Fibroblast of the conjunctiva (primary cell): ENCODE measurements at regions not wholly inside any gene's neighbourhood (a gene's known extent, or its start where the extent isn't known, plus 50 kb on each side); places are given as distances from the start of the nearest gene placed in this dataset.
"Not testable (repeated sequence)": the region's sequence is repeated elsewhere in the genome, so short reads cannot be mapped to it uniquely, and the experiment has no call there.

Experiments
- DNase-seq: peaks from one replicate; pipeline ENCODE4 v3.0.0-alpha.2; 2010; ENCODE audit warnings: low read depth

- no peak for DNase-seq
These were observed 70.1 kb downstream of the FBXO4 start for GRCh38 chr5:41995193-41995592.

DNA sequence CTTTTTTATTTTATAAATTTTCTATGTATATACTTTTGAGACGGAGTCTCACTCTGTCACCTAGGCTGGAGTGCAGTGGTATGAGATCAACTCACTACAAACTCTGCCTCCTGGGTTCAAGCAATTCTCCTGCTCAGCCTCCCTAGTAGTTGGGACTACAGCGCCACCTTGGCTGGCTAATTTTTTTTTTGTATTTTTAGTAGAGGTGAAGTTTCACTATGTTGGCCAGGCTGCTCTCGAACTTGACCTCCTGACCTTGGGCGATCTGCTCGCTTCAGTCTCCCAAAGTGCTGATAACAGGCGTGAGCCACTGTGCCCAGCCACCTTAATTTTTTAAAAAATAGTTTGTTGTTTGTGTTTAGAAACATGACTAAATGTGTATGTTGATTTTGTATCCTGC lies 76.6 kb downstream of the FBXO4 start:
- DNase-seq: no peak

DNA sequence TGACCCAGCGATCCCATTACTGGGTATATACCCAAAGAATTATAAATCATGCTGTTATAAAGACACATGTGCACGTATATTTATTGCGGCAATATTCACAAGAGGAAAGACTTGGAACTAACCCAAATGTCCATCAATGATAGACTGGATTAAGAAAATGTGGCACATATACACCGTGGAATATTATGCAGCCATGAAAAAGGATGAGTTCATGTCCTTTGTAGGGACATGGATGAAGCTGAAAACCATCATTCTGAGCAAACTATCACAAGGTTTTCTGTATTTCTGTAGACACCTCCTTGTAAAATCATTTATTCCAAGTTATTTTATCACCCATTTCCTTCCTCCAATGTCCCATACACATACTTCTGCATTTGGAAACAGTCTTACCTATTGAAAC lies 78.8 kb downstream of the FBXO4 start:
- not testable (repeated sequence) for DNase-seq

DNA sequence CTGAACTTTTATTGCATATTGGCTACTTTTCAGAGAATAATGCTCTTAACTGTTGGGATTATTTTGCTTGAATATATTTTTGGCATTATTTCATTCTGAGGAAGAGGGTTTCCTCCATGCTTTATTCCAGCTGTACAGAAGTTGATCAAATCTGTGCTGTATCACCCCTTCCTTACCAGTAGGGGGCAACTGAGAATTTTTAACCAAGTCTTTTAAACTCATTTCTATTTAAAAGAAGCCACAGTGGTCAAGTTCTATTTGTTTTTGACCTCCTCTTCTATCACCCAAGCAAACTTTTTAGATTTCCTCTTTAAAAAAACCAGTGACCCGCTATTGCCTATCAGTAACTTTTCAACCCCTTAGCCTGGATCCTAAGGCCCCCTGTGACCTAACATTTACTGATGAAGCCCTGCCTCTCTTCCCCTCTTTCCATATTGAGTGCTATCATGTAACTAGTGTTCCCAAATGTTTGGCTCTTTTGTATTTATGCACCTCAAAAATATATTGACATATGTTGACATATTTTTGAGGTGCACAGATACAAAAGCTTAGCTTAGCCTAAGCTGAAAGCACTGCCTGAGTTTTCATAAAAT lies 80.6 kb downstream of the FBXO4 start:
- DNase-seq: no peak

- DNase-seq: no peak
These were observed 88.5 kb downstream of the FBXO4 start for GRCh38 chr5:42013561-42013960.

GRCh38 chr5:42015254-42015653 lies 90.2 kb downstream of the FBXO4 start:
- no peak for DNase-seq

DNA sequence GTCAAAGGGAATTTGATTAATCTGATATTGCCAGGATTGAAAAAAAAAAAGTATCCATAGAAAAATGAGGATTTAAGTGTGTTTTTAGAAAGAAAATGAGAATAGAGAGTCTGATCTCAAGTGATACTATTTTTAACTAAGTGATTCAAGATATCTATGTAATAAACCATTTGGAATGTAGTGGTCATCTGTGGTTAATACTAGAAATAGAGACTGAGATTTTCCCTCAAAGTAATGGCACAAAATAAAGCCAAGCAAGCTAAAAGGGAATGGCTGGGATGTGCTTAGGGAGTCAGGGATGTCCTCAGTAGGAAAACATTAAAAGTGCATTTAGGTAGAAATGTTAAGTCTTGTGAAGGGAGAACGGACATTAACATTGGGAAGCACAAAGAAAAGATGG lies 90.6 kb downstream of the FBXO4 start:
- DNase-seq: no peak

- DNase-seq: no peak
These were observed 95.9 kb downstream of the FBXO4 start for GRCh38 chr5:42020788-42021530.

- no peak for DNase-seq
These were observed 96.8 kb downstream of the FBXO4 start for GRCh38 chr5:42021923-42022322.

GRCh38 chr5:42022383-42022972 lies 97.4 kb downstream of the FBXO4 start:
- no peak for DNase-seq

- DNase-seq: no peak
These were observed 101.4 kb downstream of the FBXO4 start for GRCh38 chr5:42026446-42026845.

- no peak for DNase-seq
These were observed 107.1 kb downstream of the FBXO4 start for GRCh38 chr5:42032137-42032536.

DNA sequence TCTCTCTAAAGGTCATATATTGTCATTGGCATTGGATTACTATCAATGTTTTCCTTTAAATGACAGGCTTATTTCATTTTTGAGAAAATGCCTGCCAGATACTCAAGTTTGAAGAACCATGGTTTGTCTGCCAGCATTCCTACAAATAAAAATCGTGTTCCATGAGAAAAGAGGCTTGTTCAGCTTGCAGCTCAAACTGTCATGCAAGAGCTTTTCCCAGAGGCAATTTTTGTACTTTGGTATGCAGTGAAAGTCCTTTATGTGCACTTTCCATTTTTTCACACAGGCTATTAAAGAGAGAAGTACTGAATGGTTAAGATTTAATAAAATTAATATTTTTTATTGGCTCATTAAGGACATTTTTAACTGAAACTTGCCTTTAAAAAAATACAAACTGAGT lies 110.4 kb downstream of the FBXO4 start:
- no peak for DNase-seq

DNA sequence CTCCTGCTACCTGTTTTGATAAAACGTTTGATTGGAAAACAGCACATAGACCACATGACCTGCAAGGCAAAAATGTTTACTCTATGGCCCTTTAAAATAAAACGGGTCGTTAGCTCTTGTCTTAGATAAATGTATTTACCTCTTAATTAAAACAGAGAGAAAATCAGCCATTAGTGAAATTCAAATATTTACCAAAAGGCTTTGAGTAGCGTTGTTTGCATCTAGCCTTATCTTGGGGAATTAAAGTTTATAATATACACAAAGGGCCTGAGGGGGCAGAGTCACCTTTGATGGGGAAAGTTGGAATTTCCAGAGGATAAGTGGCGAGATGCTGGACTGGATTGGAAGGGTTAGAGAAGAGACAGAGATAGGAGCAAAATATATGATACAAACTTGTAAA lies 111.3 kb downstream of the FBXO4 start:
- DNase-seq: no peak

- no peak for DNase-seq
These were observed 112.4 kb downstream of the FBXO4 start for GRCh38 chr5:42037379-42037932.

DNA sequence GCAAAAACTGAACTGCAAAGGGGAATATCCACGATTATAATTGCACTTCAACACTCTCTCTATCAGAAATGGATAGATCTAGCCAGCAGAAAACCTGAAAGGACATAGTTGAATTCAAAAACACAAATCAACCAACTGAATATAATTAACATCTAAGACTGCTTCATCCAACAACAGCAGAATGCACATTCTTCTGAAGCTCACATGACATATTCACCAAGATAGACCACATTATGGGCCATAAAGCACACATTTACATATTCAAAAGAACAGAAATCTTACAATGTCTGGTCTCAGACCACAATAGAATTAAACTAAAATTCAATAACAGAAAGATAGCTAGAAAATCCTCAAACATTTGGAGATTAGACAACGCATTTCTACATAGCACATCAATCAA lies 118.3 kb downstream of the FBXO4 start:
- DNase-seq: no peak

GRCh38 chr5:42057254-42057690 lies 132.2 kb downstream of the FBXO4 start:
- no peak for DNase-seq

DNA sequence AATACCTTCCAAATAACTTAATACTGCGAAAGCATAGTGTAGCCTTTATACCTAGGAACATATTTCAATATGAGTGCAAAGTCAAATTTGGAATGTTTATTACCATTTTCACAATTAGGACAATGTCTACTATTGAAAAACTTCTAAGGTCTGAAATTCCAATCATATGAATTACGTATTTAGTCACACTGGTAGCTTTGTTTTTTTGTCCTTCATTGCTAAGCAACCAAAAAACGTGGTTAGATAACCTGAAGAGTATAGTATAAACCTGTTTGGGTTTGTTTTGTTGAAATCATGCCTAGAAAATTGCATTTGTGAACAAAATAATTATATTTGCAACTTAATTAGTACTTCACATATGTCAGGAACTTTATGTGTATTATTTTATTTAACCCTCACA lies 134.2 kb downstream of the FBXO4 start:
- no peak for DNase-seq

- DNase-seq: no peak
These were observed 134.8 kb downstream of the FBXO4 start for GRCh38 chr5:42059778-42060464.

- no peak for DNase-seq
These were observed 136.0 kb downstream of the FBXO4 start for GRCh38 chr5:42061121-42061520.

DNA sequence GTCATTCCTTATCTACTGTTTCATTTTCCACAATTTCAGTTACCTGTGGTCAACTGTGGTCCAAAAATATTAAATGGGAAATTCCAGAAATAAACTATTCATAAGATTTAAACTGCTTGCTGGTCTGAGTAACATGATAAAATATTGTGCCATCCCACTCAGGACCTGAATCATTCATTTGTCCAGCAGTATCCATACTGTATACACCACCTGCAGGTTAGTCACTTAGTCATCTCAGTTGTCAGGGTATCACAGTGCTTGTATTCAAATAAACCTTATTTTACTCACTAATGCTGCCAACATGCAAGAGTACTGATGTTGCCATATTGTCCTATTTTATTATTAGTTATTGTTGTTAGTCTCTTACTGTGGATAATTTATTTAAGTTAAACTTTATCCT lies 139.7 kb downstream of the FBXO4 start:
- no peak for DNase-seq

DNA sequence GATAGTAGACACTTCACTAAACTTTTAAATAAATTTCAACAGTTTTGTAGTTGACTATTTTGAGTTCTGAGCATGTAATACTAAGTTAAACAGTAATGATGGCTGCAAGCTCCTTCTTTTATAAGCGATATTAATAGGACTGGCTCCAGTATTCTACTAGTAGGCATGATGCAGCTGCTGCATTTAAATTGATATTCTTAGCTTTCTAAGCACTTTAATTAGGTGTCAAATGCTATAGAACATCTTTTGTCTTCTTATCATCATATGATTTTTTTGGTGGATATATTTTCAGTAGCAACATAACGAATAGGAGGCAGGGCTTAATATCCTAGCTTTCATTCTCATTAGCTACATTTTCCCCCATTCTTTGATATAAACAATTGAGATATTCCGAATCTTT lies 141.1 kb downstream of the FBXO4 start:
- DNase-seq: no peak

GRCh38 chr5:42074353-42074752 lies 149.3 kb downstream of the FBXO4 start:
- no peak for DNase-seq
